Amniotic epithelial cell (primary cell): ENCODE measurements at regions not wholly inside any gene's neighbourhood (a gene's known extent, or its start where the extent isn't known, plus 50 kb on each side); places are given as distances from the start of the nearest gene placed in this dataset.
"Not testable (repeated sequence)": the region's sequence is repeated elsewhere in the genome, so short reads cannot be mapped to it uniquely, and the experiment has no call there.

Experiments
- DNase-seq: peaks from one replicate; pipeline ENCODE4 v3.0.0-alpha.2; 2010; ENCODE audit warnings: low read depth

- DNase-seq = not testable (repeated sequence)
Observed at GRCh38 chr3:39655718-39656117, 153.7 kb upstream of the MYRIP start.

- no peak for DNase-seq
Observed at GRCh38 chr3:39657075-39657474, 152.3 kb upstream of the MYRIP start.

GRCh38 chr3:39657775-39658174 lies 151.6 kb upstream of the MYRIP start:
- DNase-seq = no peak

- no peak for DNase-seq
Observed at GRCh38 chr3:39664931-39665330, 144.5 kb upstream of the MYRIP start.

GRCh38 chr3:39665441-39665840 lies 144.0 kb upstream of the MYRIP start:
- DNase-seq = no peak

GRCh38 chr3:39668420-39668819 lies 141.0 kb upstream of the MYRIP start:
- peak; percentile 55 for DNase-seq

- DNase-seq = peak; percentile 90
Observed at GRCh38 chr3:39671116-39671515, 138.3 kb upstream of the MYRIP start.

- peak; percentile 86 for DNase-seq
Observed at GRCh38 chr3:39671600-39671999, 137.8 kb upstream of the MYRIP start.

GRCh38 chr3:39705351-39705900 lies 104.0 kb upstream of the MYRIP start:
- peak; percentile 20 for DNase-seq

GRCh38 chr3:39707314-39707909 lies 102.0 kb upstream of the MYRIP start:
- DNase-seq = peak; percentile 33

GRCh38 chr3:39712413-39713048 lies 96.9 kb upstream of the MYRIP start:
- DNase-seq = no peak

GRCh38 chr3:39713341-39713740 lies 96.1 kb upstream of the MYRIP start:
- DNase-seq = not testable (repeated sequence)

GRCh38 chr3:39716849-39717248 lies 92.6 kb upstream of the MYRIP start:
- no peak for DNase-seq

- no peak for DNase-seq
Observed at GRCh38 chr3:39718674-39719595, 90.5 kb upstream of the MYRIP start.

- DNase-seq = no peak
Observed at GRCh38 chr3:39721076-39721475, 88.3 kb upstream of the MYRIP start.

GRCh38 chr3:39724233-39724846 lies 85.1 kb upstream of the MYRIP start:
- no peak for DNase-seq

- no peak for DNase-seq
Observed at GRCh38 chr3:39725321-39725720, 84.1 kb upstream of the MYRIP start.

- no peak for DNase-seq
Observed at GRCh38 chr3:39727415-39727814, 82.0 kb upstream of the MYRIP start.

GRCh38 chr3:39733804-39734203 lies 75.6 kb upstream of the MYRIP start:
- no peak for DNase-seq

GRCh38 chr3:39739658-39740057 lies 69.8 kb upstream of the MYRIP start:
- DNase-seq = not testable (repeated sequence)

GRCh38 chr3:39744746-39745145 lies 64.7 kb upstream of the MYRIP start:
- no peak for DNase-seq

- no peak for DNase-seq
Observed at GRCh38 chr3:39748002-39748401, 61.4 kb upstream of the MYRIP start.
